ENCODE measurements at regions not wholly inside any gene's neighbourhood (a gene's known extent, or its start where the extent isn't known, plus 50 kb on each side); places are given as distances from the start of the nearest gene placed in this dataset.

- peak; percentile 41 for DNase-seq
- Histone ChIP-seq H3K4me3 (ENCODE audit: low read depth, low read length) (no peak overlapping the region), H3K27me3 (replicated peaks) (no peaks in the 10 kb centered on the region), H3K27ac (no peak overlapping the region), H3K36me3 (replicated peaks) (no peaks in the 10 kb centered on the region)
- in situ Hi-C loops (cut with HindIII; ENCODE audit: low pct_ligation_motif_present, low sequenced_read_pairs): no loop called here
- no peak for TF ChIP-seq CTCF (IDR thresholded peaks at IDR 0.05; ENCODE audit: low read depth, low read length, missing control alignments)
Observed at GRCh38 chr9:88889386-88889785, 101.9 kb upstream of the S1PR3 start.

DNA sequence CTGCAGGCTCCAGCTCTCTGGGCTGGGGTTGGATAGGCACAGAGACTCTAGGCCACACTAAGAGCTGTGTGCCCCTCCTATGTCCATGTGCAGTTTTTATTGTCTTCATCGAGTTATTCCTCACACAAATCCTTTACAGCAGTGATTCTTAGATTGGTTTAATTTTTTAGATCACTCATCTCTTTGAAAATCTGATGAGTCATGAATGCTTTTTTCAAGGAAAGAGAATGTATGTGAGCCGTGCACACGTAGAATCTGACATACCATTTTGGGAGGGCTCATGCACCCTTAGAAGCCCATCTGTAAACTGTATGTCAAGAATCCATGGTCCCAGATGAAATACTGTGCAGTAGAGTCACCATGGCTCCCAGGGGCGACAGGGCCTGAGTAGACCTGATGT lies 100.7 kb upstream of the S1PR3 start:
- no peak for DNase-seq
- Histone ChIP-seq H3K36me3 (replicated peaks) (no peaks in the 10 kb centered on the region), H3K27ac (no peak overlapping the region), H3K4me3 (ENCODE audit: low read depth, low read length) (no peak overlapping the region), H3K27me3 (replicated peaks) (no peaks in the 10 kb centered on the region)
- TF ChIP-seq CTCF (IDR thresholded peaks at IDR 0.05; ENCODE audit: low read depth, low read length, missing control alignments): no peak
- in situ Hi-C loops (cut with HindIII; ENCODE audit: low pct_ligation_motif_present, low sequenced_read_pairs): no loop called here

DNA sequence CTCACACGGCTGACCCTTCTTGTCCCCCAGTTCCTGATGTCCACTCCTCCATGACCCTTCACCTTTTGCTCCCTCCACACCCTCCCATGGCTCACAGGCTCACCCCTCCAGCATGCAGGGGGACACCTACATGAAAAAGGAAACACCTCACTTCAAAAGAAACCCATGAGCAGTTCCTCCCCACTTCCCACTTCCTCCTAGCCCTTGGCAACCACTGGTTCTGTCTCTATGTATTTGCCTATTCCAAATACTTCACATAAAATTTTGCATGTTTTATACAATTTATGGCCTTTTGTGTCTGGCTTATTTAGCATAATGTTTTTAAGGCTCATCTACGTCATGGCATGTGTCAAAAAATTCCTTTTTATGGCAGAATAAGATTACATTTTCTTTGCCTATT lies 100.2 kb upstream of the S1PR3 start:
- DNase-seq: no peak
- Histone ChIP-seq H3K36me3 (replicated peaks) (no peaks in the 10 kb centered on the region), H3K27ac (no peak overlapping the region), H3K4me3 (ENCODE audit: low read depth, low read length) (no peak overlapping the region), H3K27me3 (replicated peaks) (no peaks in the 10 kb centered on the region)
- no peak for TF ChIP-seq CTCF (IDR thresholded peaks at IDR 0.05; ENCODE audit: low read depth, low read length, missing control alignments)
- in situ Hi-C loops (cut with HindIII; ENCODE audit: low pct_ligation_motif_present, low sequenced_read_pairs): no loop called here

DNA sequence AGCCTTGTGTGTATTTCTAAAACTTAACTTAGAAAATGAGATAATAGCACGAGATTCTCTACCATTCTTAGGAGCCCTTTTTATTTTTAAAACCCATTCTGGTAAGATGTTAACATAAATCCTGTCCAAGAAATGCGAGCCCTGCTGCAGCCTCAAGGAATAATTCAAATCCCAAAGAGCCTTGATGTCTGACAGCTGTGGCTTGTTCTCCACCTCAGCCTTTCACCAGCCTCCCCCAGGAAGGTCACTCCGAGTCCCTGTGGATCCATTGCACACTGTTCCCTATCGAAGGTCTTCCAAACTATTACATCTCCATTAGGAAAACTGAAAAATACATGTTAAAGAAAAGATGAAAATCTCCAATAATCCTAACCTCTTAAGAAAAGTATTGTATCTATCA lies 98.5 kb upstream of the S1PR3 start:
- Histone ChIP-seq H3K27ac (no peak overlapping the region), H3K27me3 (replicated peaks) (no peaks in the 10 kb centered on the region), H3K36me3 (replicated peaks) (no peaks in the 10 kb centered on the region), H3K4me3 (ENCODE audit: low read depth, low read length) (no peak overlapping the region)
- TF ChIP-seq CTCF (IDR thresholded peaks at IDR 0.05; ENCODE audit: low read depth, low read length, missing control alignments): no peak
- in situ Hi-C loops (cut with HindIII; ENCODE audit: low pct_ligation_motif_present, low sequenced_read_pairs): no loop called here
- DNase-seq: no peak

DNA sequence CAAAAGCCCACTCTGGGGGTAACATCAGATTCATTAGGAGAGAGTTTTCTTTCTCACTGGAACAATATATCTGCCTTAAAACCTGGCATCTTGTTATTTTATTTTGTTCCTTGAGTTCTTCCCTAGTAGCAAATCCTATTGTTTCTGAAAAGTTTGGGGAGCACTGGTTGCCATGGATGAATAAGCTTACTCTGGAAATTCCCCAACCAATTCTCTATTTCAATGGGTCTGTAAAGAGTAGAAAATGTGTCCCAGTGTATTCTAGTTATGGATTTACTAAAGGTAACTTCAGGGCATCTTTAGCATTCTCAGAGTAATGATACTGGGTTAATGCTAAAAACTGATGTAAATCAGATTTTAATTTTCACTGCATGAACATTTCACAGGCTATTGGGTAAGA lies 94.2 kb upstream of the S1PR3 start:
- H3K27me3 ChIP-seq (replicated peaks): no peaks in the 10 kb centered on the region
- no peaks in the 10 kb centered on the region for H3K36me3 ChIP-seq (replicated peaks)
- no peak overlapping the region for H3K4me3 ChIP-seq (ENCODE audit: low read depth, low read length)
- H3K27ac ChIP-seq: no peak overlapping the region
- in situ Hi-C loops (cut with HindIII; ENCODE audit: low pct_ligation_motif_present, low sequenced_read_pairs): no loop called here
- TF ChIP-seq CTCF (IDR thresholded peaks at IDR 0.05; ENCODE audit: low read depth, low read length, missing control alignments): no peak
- no peak for DNase-seq

- DNase-seq: no peak
- TF ChIP-seq CTCF (IDR thresholded peaks at IDR 0.05; ENCODE audit: low read depth, low read length, missing control alignments): no peak
- no peak overlapping the region for H3K27ac ChIP-seq
- no peaks in the 10 kb centered on the region for H3K27me3 ChIP-seq (replicated peaks)
- H3K4me3 ChIP-seq (ENCODE audit: low read depth, low read length): no peak overlapping the region
- no peaks in the 10 kb centered on the region for H3K36me3 ChIP-seq (replicated peaks)
- in situ Hi-C loops (cut with HindIII; ENCODE audit: low pct_ligation_motif_present, low sequenced_read_pairs): no loop called here
Observed at GRCh38 chr9:88898039-88898720, 93.1 kb upstream of the S1PR3 start.

All from brain microvascular endothelial cell (primary cell).